ENCODE measurements at regions not wholly inside any gene's neighbourhood (a gene's known extent, or its start where the extent isn't known, plus 50 kb on each side); places are given as distances from the start of the nearest gene placed in this dataset.
A peak's percentile ranks its signal among the peaks of the same experiment; 100 is the strongest.

DNA sequence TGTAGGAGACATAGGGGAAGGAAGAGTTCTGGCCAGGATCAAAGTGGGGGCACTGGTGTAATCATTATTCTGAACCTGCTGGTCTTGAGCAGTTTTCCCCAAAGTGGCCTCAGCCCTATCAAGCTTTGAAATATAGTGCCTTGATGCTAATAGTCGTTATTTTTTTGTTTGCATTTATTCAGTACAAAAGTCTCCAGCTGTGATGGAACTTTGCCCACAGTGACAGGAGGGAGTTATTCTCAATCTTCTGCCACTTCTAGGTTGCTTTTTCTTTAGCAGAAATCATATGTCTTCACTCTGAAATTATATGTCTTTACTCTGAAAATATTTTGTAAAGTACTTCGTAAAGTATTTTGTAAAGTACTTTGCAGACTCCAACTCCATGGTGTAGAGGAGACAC is 93.1 kb downstream of the FAT3 start:
- DNase-seq (ENCODE audit: low read depth): no peak

DNA sequence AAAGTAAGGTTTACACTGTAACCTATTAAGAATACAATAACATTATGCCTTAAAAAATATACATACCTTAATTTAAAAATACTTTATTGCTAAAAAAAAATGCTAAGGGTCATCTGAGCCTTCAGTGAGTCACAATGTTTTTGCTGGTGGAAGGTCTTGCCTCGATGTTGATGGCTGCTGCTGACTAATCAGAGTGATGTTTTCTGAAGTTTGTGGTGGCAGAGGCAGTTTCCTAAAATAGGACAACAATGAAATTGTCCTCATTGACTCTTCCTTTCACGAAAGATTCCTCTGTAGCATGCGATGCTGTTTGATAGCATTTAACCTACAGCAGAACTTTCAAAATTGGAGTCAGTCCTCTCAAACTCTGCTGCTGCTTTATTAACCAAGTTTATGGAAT is 97.6 kb downstream of the FAT3 start:
- peak; percentile 10 for DNase-seq (ENCODE audit: low read depth)

DNA sequence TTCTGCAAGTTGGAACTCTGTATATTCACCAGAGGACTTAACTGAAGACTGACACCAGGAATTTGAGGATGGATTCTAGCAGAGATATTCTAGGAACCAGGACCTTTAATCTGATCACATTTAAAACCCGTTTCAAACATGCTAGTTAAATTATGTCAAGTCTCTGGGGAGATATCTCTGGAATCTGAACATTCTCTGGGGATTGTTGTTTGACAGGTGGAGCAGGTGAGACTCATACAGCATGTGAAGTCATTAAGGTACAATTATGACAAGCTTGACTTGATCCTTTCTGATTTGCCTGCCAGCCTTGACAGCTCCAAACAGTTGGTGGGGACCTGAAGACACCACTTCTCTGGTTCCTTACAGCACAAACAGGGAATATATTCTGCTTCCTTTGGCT is 100.3 kb downstream of the FAT3 start:
- no peak for DNase-seq (ENCODE audit: low read depth)

DNA sequence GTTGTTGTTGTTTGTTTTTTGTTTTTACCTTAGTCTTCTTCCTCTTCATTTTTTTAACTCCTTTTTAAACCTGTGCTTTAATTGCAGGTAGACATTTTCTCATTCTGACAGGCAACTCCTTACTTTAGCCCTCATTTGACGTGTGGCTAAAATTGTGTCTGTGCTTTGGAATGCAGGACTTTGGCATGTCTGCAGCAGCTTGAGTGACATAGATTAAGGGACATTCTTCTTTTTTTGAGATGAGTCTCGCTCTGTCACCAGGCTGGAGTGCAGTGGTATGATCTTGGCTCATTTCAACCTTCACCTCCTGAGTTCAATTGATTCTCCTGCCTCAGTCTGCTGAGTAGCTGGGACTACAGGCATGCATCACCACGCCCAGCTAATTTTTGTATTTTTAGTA is 100.8 kb downstream of the FAT3 start:
- no peak for DNase-seq (ENCODE audit: low read depth)

DNA sequence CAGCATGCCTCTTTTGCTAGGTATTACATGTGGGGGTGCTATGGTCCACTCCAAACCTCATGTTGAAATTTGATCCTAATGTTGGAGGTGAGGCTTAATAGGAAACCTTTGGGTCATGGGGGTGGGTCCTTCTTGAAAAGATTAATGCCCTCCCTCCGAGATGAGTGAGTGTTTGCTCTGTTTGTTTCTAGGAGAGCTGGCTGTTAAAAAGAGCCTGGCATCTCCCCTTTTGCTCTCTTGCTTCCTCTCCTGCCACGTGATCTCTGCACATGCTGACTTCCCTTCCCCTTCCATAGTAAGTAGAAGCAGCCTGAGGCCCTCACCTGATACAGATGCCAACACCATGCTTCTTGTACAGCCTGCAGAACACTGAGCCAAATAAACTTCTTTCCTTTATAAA is 104.5 kb downstream of the FAT3 start:
- no peak for DNase-seq (ENCODE audit: low read depth)

DNA sequence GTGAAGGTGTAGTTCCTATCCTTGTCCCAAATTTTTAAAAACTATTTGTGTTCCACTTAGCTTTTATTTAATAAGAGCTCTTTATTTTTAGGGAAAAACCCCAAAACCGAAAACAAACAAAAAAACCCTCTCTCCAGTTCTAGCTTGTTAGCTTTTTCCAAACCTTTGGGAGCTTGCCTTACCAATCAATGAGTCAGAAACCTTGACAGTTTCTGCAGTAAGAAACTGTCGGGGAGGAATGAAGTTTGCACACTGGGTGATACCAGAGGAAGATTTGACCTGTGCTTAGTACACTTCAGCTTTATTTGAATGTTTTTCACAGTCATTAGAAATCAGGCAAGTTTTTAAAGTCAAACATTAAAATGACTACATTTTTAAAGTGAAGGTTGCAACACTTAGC is 105.0 kb downstream of the FAT3 start:
- DNase-seq (ENCODE audit: low read depth): no peak

DNA sequence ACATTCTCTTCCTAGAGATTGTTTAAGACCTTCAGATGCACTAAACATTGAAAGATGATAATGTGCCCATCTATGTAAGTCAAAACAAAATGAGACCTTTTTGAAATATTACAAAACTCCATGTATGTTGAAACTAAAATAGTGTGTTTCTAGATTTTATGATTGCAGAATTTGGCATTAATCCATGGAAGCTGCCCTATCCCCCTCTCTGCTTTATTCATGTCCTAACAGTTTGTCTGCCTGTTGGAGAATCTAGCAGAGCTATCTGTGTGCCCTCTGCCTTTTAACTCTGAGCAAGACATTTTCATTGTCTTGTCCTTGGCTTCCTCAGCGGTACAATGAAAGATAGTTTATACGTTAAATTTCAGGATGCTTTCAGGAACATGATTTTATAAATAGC is 105.5 kb downstream of the FAT3 start:
- DNase-seq (ENCODE audit: low read depth): no peak

DNA sequence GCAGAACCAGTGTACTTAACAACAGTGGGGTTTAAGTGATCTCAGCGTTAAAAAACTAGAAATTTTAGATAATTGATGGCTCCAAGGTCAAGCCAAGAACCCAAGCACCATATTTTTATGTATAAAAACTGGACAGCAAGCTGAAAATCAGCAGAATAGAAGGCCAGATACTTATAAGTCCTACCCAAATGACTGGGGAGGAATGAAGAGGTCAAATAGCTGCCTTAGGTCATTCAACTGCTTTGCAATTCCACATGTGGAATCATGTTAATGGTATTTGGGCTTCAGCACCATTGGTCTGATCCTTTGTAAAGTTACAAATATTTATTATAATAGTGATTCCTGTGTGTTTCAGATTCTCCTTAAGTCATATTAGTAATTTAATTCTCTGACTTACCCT is 108.4 kb downstream of the FAT3 start:
- no peak for DNase-seq (ENCODE audit: low read depth)

DNA sequence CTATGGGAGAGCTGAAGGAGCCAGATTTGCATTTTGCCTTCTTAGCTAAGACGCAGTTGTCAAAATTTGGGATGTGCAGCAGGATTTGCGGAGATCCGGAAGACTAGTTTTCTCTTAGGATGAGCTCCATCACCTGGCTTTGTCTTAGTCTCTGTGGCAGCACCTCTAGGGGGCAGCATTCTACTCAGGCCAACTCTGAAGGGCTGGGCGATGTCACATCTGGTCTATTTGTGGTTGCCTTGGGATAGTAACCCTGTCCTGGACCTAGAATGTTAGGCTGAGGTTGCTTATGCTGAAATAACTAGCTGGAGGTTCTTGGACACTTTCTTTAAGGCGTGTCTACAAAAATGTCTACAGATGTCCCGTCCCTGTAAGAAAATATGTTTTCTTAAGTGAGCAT is 116.2 kb downstream of the FAT3 start:
- peak; percentile 3 for DNase-seq (ENCODE audit: low read depth)

DNA sequence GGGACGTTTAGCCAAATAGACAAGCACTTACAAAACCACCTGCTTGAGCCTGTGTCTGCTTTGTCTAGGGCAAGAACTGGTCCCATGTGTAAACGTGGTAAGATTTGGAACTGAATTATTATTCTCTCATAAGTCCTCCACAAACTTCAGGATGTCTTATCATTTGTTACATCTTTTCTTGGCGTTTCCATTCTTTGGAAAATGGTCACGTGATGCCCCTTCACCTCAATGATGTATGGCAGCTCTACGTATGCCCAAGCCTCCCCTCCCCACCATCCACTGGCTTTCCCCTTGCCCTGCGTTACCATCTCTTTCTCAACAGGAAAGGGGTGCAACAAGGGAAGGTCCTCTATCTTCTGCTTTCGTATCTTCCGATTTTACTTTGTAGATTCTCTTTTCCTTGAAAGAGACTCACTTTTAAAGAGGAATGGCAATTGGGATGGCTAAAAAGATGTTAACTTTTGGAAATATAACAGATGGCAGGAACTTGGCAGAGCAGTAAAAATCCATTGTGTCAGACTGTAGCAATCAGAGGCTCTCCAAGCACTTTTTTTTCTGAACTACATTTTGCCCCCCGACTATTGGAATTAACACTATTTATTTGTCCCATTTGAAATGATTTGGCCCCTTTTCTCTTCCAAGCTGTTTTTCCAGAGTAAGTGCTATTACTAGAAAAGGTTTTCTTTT is 117.6 kb downstream of the FAT3 start:
- no peak for DNase-seq (ENCODE audit: low read depth)

DNA sequence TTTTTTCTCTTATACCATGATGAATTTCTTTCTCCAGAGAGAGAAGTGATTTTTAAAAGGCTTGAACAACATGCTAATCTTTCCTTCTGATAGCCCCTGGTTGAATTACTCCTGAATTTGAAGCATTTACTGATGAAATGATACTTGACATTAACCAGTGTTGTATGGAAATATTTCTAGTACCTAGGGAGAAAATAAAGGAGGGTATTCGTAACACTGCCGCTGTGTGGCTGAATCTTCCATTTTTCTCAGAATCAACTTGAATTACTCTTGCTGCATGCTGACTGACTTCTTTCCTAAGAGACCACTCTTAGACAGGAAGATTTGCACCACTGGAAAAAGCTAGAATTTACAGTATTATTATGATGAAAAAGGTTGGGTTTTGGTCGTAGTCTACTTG is 118.3 kb downstream of the FAT3 start:
- DNase-seq (ENCODE audit: low read depth): no peak

DNA sequence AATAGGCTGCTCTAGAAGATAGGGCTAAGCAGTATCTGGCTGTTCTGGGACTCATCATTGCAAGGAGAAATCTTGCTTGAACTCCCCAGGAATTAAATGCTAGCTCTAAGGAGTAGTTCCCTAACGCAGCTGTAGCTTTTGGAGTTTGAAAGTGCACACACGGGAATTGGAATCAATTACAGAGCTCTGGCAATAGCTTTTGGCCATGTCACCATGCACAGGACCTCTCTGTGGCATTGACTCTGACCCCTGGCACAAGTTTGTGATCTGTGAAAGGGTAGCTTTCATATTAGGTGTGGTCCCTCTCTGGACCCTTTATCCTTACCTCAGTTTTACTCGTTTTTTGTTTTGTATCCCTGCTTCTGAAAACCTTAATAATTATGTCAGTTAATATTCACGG is 121.6 kb downstream of the FAT3 start:
- DNase-seq (ENCODE audit: low read depth): no peak

DNA sequence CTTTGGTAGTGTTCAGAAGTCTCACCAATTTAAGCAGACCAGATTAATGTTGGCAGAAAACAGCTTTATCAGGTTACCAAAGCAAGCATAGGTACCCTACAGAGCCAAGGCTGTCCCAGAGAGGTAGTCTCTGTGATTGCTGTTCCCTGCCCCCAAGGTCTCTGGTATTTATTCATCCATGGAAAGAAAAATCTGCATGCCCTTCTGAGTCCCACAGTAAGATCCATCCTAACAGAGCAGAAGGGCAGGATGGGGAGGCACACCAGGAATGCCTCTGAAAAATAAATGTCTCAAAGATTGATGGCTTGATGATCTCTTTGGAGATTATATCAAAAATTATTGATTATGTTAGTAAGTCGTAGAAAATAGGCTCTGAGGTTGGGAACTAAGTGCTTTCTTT is 122.8 kb downstream of the FAT3 start:
- DNase-seq (ENCODE audit: low read depth): no peak

DNA sequence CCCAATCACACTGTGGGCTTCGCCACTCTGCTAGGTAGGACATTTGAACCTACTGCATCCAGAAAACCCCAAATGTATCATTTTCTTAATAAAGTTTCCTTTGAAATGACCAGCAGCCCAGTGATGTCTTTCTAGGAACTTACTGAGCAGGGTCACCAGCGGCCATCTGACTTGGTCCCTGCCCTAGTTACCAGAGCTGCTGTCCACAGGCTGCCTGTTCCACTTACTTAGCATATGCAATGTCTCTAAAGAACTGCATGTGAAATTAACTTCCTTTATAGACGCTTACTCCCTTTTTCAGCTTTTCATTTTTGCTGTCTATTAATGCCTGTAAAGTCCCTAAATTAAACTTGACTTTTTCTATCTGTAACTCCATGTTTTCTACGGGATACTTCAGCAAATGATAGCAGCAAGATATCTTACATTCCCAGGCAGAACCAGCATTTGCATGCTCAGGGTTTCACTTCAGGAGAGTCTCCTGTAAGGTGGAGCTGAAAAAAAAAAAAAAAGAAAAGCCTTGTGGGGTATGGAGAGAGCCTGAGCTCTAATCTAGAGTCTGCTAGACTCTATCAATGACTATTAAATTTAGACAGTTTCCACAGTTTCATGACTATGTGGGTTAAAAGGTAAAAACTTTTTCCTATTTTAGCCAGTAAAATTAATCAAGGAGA is 125.0 kb downstream of the FAT3 start:
- DNase-seq (ENCODE audit: low read depth): no peak

DNA sequence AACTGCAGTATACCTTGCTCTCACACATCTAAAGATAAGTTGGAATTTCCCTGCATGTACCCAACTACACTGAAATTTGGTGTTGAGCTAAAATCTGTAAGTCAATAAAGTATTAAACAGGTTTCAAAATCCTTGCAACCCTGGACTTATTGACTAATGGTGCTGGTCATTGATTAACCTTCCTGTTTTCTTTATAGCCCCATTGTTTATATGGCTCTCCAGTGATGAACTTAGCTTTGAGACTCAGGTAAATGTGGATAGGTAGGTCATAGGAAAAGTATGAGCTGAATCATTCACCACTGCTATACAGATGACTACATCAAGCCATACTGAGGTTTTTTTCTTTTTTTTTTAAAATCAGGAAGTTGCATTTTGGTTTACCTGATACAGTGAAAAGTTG is 132.7 kb downstream of the FAT3 start:
- no peak for DNase-seq (ENCODE audit: low read depth)

DNA sequence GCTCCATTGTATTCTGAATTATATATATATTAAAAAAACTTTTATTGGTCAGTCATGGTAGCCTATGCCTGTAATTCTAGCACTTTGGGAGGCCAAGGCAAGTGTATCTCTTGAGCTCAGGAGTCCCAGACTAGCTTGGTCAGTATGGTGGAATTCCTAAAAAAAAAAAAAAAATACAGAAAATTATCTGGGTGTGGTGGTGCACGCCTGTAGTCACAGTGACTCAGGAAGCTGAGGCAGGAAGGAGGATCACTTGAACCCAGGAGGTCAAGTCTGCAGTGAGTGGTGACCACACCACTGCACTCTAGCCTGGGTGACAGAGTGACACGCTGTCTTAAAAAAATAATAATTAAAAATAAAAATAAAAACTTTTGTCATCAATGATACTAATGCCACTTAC is 133.2 kb downstream of the FAT3 start:
- DNase-seq (ENCODE audit: low read depth): no peak

DNA sequence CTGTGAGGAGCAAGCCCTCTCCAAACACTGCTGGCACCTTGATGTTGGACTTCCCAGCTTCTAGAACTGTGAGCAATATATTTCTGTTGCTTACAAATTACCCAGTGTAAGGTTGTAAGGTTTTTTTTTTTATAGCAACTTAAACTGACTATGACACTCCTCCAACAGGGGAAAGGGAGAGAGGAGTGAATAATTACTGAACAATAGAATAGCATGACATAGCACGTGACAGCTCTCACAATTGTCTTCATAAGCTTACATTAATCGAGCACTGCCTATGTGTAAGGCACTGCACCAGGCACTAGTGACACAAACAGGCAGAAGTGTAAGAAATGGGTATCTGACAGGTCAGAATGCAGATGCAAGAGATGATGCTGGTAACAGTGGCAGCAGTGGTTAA is 136.9 kb downstream of the FAT3 start:
- DNase-seq (ENCODE audit: low read depth): no peak

DNA sequence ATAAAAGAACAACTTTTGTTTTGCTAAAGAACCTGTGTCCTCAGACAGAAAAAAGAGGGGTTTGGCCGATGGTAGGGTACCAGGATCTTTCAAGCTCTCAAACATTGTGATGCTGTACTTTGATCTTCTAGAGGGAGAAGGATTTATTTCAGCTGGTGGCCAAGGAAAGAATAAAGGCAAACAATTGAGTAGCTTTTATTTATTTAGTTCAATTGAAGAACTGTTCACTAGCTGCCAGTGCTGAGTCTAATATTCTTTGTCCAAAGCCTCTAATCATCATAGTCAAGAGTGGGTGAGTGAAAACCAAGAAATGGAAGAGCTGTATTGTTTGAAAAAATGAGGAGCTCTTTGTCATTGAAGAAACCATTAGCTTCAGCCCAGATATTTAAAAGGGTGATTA is 138.4 kb downstream of the FAT3 start:
- no peak for DNase-seq (ENCODE audit: low read depth)

DNA sequence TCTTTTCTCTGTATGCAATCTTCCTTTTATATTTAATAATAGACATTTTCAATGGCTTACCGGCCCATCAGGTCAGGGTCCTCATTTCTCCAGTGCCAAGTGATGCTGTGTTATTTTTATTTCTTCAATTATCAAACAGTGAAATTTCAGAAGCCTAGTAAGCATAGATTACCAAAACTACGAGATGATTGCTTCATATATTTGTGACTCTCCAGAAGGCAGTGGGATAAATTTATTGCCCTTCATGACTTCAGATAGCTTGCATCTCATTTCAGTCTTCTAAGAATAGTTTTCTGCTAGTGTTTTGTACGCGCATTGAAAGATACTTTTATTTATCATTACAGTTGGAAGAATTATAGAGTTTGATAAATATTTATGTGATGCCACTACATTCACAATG is 139.6 kb downstream of the FAT3 start:
- DNase-seq (ENCODE audit: low read depth): no peak

DNA sequence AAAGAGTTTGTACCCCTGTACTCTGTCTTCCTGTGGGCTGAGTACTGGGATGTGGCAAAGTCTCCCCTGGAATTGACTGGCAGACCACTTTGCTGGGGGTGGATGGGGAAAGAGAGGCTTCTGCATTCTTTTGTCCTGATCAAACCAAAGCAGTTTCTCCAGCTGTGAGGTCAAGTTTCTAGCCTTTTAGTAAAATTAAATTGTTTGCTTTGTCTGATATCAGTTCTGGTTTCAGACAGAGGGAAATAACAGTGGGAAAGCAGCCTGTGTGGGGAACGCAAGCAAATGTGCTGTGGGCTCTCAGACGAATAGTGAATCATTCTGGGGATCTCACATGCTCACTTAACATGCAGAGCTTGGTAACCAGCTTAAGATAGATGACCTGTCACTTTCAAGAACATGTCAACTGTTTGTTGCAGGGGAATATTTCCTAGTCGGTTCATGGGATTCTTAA is 151.6 kb downstream of the FAT3 start:
- DNase-seq (ENCODE audit: low read depth): no peak

DNA sequence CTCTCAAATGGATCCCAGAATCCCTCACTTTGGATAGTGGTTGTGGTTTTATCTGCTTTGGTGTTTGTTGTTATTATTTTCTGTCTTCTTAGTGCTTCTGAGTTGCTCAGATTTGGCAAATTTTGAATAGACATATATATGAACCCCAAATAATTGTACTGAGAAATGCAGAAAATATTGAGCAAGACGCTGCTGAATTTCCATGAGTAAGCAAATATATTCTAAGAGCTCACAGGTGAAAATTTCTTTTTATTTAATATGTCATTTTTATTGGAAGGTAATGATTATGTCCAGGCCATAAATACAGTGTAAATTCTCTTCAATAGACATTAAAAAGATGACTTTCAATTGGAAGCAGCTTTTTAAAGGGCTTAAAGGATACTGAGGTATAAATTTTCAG is 152.1 kb downstream of the FAT3 start:
- no peak for DNase-seq (ENCODE audit: low read depth)

DNA sequence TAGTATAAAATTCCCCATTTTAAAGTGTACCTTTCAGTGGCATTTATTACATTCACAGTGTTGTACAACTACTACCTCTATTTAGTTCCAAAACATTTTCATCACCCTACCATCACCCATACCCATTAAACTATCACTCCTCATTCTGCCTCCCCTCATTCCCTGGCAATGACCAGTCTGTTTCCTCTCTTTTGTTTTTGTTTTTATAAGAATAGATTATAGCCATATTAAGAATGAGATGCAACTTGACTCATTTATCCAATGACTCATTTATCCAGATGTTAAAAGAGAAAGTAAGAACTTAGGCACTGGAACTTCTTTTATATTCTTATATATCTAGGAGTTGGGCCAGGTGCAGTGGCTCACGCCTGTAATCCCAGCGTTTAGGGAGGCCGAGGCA is 156.3 kb downstream of the FAT3 start:
- DNase-seq (ENCODE audit: low read depth): peak; percentile 44

DNA sequence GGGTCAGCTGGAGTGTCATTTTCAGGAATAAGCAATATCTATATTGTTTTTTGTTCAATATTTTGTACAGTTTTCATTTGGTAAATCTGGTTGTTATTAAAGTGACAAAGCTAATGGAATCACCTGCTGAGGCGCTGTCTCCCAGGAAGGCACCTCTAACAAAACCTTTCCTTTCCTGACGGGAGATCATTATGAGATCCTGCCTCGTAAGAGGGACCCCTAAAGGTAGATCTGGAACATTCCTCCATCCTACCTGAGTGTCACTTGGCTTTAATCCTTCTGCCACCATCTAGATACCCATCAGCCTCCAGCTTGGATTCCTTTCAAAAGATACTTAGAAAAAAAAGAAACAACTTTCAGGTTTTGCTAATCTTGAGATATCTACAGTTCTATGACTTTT is 157.7 kb downstream of the FAT3 start:
- DNase-seq (ENCODE audit: low read depth): no peak

DNA sequence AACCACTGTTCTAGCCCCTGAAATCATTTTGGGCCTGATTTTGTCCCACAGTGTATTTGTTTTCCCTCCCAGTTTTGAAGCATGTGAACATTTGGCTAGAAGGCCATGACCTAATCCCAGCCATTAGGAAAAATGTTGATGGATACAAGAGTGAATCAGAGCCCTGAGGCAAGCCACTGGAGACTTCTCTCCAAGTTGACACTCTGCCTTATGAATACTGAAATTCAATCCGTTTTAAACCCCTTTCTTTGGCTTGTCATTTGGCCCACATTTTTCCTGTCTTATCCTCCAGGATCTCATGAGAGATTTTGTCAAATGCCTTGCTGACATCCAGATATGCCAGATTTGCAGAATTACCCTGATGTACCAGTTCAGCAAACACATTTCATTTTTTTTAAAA is 158.8 kb downstream of the FAT3 start:
- DNase-seq (ENCODE audit: low read depth): peak; percentile 55

Data from ELR (cell line).